ENCODE measurements at regions not wholly inside any gene's neighbourhood (a gene's known extent, or its start where the extent isn't known, plus 50 kb on each side); places are given as distances from the start of the nearest gene placed in this dataset.

- TF ChIP-seq CTCF (IDR thresholded peaks at IDR 0.05; ENCODE audit: control insufficient read depth, insufficient read depth, low read depth, low read length, missing control alignments): no peak
- DNase-seq (ENCODE audit: low read depth): no peak
- H3K4me3 ChIP-seq (ENCODE audit: control insufficient read depth, low read depth, low read length): no peak overlapping the region
Measured at GRCh38 chr14:97544571-97544970, 747.4 kb downstream of the VRK1 start.

- no peak for TF ChIP-seq CTCF (IDR thresholded peaks at IDR 0.05; ENCODE audit: control insufficient read depth, insufficient read depth, low read depth, low read length, missing control alignments)
- no peak for DNase-seq (ENCODE audit: low read depth)
Measured at GRCh38 chr14:97546491-97547230, 749.5 kb downstream of the VRK1 start.

GRCh38 chr14:97550463-97550862, 753.3 kb downstream of the VRK1 start:
- TF ChIP-seq CTCF (IDR thresholded peaks at IDR 0.05; ENCODE audit: control insufficient read depth, insufficient read depth, low read depth, low read length, missing control alignments): no peak
- H3K4me3 ChIP-seq (ENCODE audit: control insufficient read depth, low read depth, low read length): no peak overlapping the region
- DNase-seq (ENCODE audit: low read depth): no peak

More at GRCh38 chr14:97546491-97547230, 749.5 kb downstream of the VRK1 start:
- H3K4me3 ChIP-seq (ENCODE audit: control insufficient read depth, low read depth, low read length): no peak overlapping the region

GRCh38 chr14:97554597-97554996, 757.4 kb downstream of the VRK1 start:
- no peak overlapping the region for H3K4me3 ChIP-seq (ENCODE audit: control insufficient read depth, low read depth, low read length)

GRCh38 chr14:97564334-97564733, 767.2 kb downstream of the VRK1 start:
- TF ChIP-seq CTCF (IDR thresholded peaks at IDR 0.05; ENCODE audit: control insufficient read depth, insufficient read depth, low read depth, low read length, missing control alignments): no peak
- no peak for DNase-seq (ENCODE audit: low read depth)
- no peak overlapping the region for H3K4me3 ChIP-seq (ENCODE audit: control insufficient read depth, low read depth, low read length)

More at GRCh38 chr14:97554597-97554996, 757.4 kb downstream of the VRK1 start:
- no peak for DNase-seq (ENCODE audit: low read depth)
- TF ChIP-seq CTCF (IDR thresholded peaks at IDR 0.05; ENCODE audit: control insufficient read depth, insufficient read depth, low read depth, low read length, missing control alignments): no peak

- TF ChIP-seq CTCF (IDR thresholded peaks at IDR 0.05; ENCODE audit: control insufficient read depth, insufficient read depth, low read depth, low read length, missing control alignments): no peak
- no peak overlapping the region for H3K4me3 ChIP-seq (ENCODE audit: control insufficient read depth, low read depth, low read length)
- no peak for DNase-seq (ENCODE audit: low read depth)
Measured at GRCh38 chr14:97571201-97571600, 774.0 kb downstream of the VRK1 start.

Measured in AG09309 (cell line).